ENCODE measurements at regions not wholly inside any gene's neighbourhood (a gene's known extent, or its start where the extent isn't known, plus 50 kb on each side); places are given as distances from the start of the nearest gene placed in this dataset.

GRCh38 chr1:70762386-70762785, 285.2 kb downstream of the PTGER3 start:
- TF ChIP-seq CTCF (IDR thresholded peaks at IDR 0.05) (no peak), POLR2A (IDR thresholded peaks at IDR 0.05) (no peak)

Data from sigmoid colon (tissue), 3 donors.